Left lung (tissue), 4 donors: ENCODE measurements at regions not wholly inside any gene's neighbourhood (a gene's known extent, or its start where the extent isn't known, plus 50 kb on each side); places are given as distances from the start of the nearest gene placed in this dataset.
A peak's percentile ranks its signal among the peaks of the same experiment; 100 is the strongest.

Source experiments
- ATAC-seq: fragments of 200-7000 bp; cut with Tn5 transposase; one replicate; pipeline ENCODE4 v1.9.1; 2020; ENCODE audit warnings: moderate library complexity
- DNase-seq, 4 donors: peaks; one replicate each; pipeline ENCODE4 v3.0.0-alpha.2; 2013 to 2020
- H3K27ac ChIP-seq, 2 donors: fragments of 200-600 bp; sonication (generic) in 1 of 2; one replicate each; pipeline versions ENCODE4 v1.5.0 to v1.8.0; 2020 to 2021
- H3K27me3 ChIP-seq, 2 donors: fragments of 200-600 bp; sonication (generic) in 1 of 2; one replicate each; pipeline versions ENCODE4 v1.5.0 to v1.8.0; 2020 to 2021
- H3K36me3 ChIP-seq, 2 donors: fragments of 200-600 bp; sonication (generic) in 1 of 2; one replicate each; pipeline versions ENCODE4 v1.5.0 to v1.8.0; 2020 to 2021
- H3K4me1 ChIP-seq, 2 donors: fragments of 200-600 bp; one replicate each; pipeline ENCODE4 v1.8.0; 2021
- H3K4me3 ChIP-seq, 2 donors: fragments of 200-600 bp; sonication (generic) in 1 of 2; one replicate each; pipeline versions ENCODE4 v1.5.0 to v1.8.0; 2020 to 2021; ENCODE audit warnings: mild to moderate bottlenecking in 1 of 2
- H3K9me3 ChIP-seq, 2 donors: fragments of 200-600 bp; sonication (generic) in 1 of 2; one replicate each; pipeline versions ENCODE4 v1.5.0 to v1.8.0; 2020 to 2021
- intact Hi-C, 2 donors: fragments of 100-400 bp; cut with DNase I; formaldehyde crosslinking; loops; one replicate each; pipeline versions ENCODE4 v1.11.2 to v1.14.2; 2022
- TF ChIP-seq, protein P1 (sequence below), 2 donors: fragments of 200-600 bp; sonication (generic) in 1 of 2; IDR thresholded peaks; one replicate each; pipeline versions ENCODE4 v1.5.0 to v1.8.0; 2021; ENCODE audit warnings: antibody characterized with exemption in 2 of 2
- donor health status: DM: no; HTN: yes; CAD: no.
- donor health status: DM: no; HTN: no; CAD: no.

- DNase-seq (no peak), ATAC-seq (no peak)
- TF ChIP-seq, protein P1, sequence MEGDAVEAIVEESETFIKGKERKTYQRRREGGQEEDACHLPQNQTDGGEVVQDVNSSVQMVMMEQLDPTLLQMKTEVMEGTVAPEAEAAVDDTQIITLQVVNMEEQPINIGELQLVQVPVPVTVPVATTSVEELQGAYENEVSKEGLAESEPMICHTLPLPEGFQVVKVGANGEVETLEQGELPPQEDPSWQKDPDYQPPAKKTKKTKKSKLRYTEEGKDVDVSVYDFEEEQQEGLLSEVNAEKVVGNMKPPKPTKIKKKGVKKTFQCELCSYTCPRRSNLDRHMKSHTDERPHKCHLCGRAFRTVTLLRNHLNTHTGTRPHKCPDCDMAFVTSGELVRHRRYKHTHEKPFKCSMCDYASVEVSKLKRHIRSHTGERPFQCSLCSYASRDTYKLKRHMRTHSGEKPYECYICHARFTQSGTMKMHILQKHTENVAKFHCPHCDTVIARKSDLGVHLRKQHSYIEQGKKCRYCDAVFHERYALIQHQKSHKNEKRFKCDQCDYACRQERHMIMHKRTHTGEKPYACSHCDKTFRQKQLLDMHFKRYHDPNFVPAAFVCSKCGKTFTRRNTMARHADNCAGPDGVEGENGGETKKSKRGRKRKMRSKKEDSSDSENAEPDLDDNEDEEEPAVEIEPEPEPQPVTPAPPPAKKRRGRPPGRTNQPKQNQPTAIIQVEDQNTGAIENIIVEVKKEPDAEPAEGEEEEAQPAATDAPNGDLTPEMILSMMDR (IDR thresholded peaks at IDR 0.05) = no peak
- Histone ChIP-seq H3K4me1 (no peaks in the 10 kb centered on the region), H3K27me3 (no peaks in the 10 kb centered on the region), H3K36me3 (no peaks in the 10 kb centered on the region), H3K9me3 (peaks cover 0 to 3% of the 10 kb centered on the region in 2 donors), H3K27ac (no peak overlapping the region), H3K4me3 (no peak overlapping the region)
- intact Hi-C loops = no loop called here
Measured at GRCh38 chr6:141282263-141282662, 850.5 kb upstream of the GJE1 start.

DNA sequence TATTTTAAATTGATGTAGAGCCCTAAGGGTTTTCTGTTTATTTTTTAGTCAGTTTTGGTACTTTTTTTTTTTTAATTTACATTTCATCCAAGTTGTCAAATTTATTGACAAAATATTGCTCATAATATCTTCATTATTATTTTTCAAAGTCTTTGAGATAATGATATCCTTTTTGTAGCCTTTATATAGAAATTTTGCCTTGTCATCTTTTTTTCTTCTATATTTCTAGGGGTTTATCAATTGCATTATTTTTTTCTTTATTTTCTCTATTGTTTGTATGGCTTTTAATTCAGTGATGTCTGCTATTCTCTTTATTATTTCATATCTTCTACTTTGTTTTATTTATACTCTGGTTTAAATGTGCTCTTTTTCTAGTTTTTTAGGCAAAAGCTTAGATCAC is 863.0 kb upstream of the GJE1 start:
- no peak for DNase-seq
- intact Hi-C loops = no loop called here
- no peaks in the 10 kb centered on the region for H3K9me3 ChIP-seq
- no peak overlapping the region for H3K27ac ChIP-seq
- H3K27me3 ChIP-seq = no peaks in the 10 kb centered on the region
- no peaks in the 10 kb centered on the region for H3K36me3 ChIP-seq
- no peaks in the 10 kb centered on the region for H3K4me1 ChIP-seq
- ATAC-seq = no peak
- no peak overlapping the region for H3K4me3 ChIP-seq
- TF ChIP-seq, protein P1 (IDR thresholded peaks at IDR 0.05) = no peak

GRCh38 chr6:141267420-141267819 is 865.3 kb upstream of the GJE1 start:
- ATAC-seq (no peak), DNase-seq (no peak)
- H3K27me3 ChIP-seq = no peaks in the 10 kb centered on the region
- H3K27ac ChIP-seq = no peak overlapping the region
- H3K4me3 ChIP-seq = no peak overlapping the region
- intact Hi-C loops = no loop called here
- H3K9me3 ChIP-seq = no peaks in the 10 kb centered on the region
- H3K4me1 ChIP-seq = no peaks in the 10 kb centered on the region
- H3K36me3 ChIP-seq = no peaks in the 10 kb centered on the region
- TF ChIP-seq, protein P1 (IDR thresholded peaks at IDR 0.05) = no peak

- DNase-seq (no peak), ATAC-seq (no peak)
- intact Hi-C loops = no loop called here
- Histone ChIP-seq H3K27ac (peak overlapping the region in 1 of 2 donors; percentile 33), H3K4me1 (no peaks in the 10 kb centered on the region), H3K36me3 (no peaks in the 10 kb centered on the region), H3K27me3 (no peaks in the 10 kb centered on the region), H3K9me3 (no peaks in the 10 kb centered on the region), H3K4me3 (no peak overlapping the region)
- TF ChIP-seq, protein P1 (IDR thresholded peaks at IDR 0.05) = no peak
Measured at GRCh38 chr6:141265756-141266623, 866.7 kb upstream of the GJE1 start.

GRCh38 chr6:141264101-141264500 is 868.6 kb upstream of the GJE1 start:
- Histone ChIP-seq H3K9me3 (no peaks in the 10 kb centered on the region), H3K4me3 (no peak overlapping the region), H3K27me3 (no peaks in the 10 kb centered on the region), H3K27ac (no peak overlapping the region), H3K4me1 (no peaks in the 10 kb centered on the region), H3K36me3 (no peaks in the 10 kb centered on the region)
- TF ChIP-seq, protein P1 (IDR thresholded peaks at IDR 0.05) = no peak
- intact Hi-C loops = no loop called here
- DNase-seq = no peak
- ATAC-seq = no peak
